ENCODE measurements at regions not wholly inside any gene's neighbourhood (a gene's known extent, or its start where the extent isn't known, plus 50 kb on each side); places are given as distances from the start of the nearest gene placed in this dataset.

DNA sequence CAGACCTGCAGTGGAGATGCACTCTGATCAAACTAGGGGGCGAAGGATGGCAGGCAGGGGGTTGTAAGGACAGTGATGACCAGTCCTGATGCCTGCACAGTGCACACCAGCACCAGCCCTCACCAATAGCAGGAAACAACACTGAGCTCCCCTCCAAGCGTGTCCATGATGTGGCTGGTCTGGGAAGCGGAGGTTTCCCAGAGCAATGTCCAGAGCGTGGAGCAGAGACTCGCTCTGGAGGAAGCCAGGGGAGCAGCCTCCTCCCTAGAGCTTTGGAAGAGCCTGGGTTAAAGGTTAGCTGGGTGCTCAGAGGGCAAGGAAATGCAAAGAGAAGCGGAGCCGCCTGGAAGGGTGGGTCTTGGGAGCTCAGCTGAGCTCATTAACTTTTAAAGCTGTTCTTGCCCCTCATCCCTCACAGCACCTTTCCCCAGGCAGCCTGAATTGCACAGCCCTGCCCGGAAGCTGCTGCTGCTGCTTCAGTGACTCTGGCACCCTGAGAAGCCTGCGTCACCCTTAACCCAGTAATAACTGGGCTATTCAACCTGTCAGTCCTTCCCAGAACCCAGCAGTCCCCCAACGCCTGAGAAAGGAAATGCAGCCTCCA, 162.2 kb upstream of the RAB4A start (continued):
- TF ChIP-seq, protein P1, sequence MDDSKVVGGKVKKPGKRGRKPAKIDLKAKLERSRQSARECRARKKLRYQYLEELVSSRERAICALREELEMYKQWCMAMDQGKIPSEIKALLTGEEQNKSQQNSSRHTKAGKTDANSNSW (CRISPR knock-in tag; IDR thresholded peaks at IDR 0.05; ENCODE audit: borderline replicate concordance) = no peak
- peak; percentile 78; the same call in 1 of the 2 replicates for TF ChIP-seq ZNF292 (CRISPR knock-in tag; IDR thresholded peaks at IDR 0.05; ENCODE audit: borderline replicate concordance, low read depth)
- TF ChIP-seq RXRB (CRISPR knock-in tag; IDR thresholded peaks at IDR 0.05; ENCODE audit: borderline replicate concordance) = peak; percentile 69
- TF ChIP-seq MEIS2 (CRISPR knock-in tag; IDR thresholded peaks at IDR 0.05) = 0 out of 2 replicates have a peak, but pooled peaks have one; percentile 12
- TF ChIP-seq, protein P2, sequence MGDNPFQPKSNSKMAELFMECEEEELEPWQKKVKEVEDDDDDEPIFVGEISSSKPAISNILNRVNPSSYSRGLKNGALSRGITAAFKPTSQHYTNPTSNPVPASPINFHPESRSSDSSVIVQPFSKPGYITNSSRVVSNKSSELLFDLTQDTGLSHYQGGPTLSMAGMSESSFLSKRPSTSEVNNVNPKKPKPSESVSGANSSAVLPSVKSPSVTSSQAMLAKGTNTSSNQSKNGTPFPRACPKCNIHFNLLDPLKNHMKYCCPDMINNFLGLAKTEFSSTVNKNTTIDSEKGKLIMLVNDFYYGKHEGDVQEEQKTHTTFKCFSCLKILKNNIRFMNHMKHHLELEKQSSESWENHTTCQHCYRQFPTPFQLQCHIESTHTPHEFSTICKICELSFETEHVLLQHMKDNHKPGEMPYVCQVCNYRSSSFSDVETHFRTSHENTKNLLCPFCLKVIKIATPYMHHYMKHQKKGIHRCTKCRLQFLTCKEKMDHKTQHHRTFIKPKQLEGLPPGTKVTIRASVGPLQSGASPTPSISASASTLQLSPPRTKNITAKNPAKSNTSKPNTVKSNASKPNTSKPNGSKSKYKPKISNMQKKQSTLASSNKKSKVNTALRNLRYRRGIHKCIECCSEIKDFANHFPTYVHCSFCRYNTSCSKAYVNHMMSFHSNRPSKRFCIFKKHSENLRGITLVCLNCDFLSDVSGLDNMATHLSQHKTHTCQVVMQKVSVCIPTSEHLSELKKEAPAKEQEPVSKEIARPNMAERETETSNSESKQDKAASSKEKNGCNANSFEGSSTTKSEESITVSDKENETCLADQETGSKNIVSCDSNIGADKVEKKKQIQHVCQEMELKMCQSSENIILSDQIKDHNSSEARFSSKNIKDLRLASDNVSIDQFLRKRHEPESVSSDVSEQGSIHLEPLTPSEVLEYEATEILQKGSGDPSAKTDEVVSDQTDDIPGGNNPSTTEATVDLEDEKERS (CRISPR knock-in tag; IDR thresholded peaks at IDR 0.05) = peak; percentile 78; the same call in 1 of the 2 replicates
- no peak for TF ChIP-seq ZNF225 (CRISPR knock-in tag; IDR thresholded peaks at IDR 0.05)
- TF ChIP-seq RFXAP (CRISPR knock-in tag; IDR thresholded peaks at IDR 0.05; ENCODE audit: borderline replicate concordance) = 0 out of 2 replicates have a peak, but pooled peaks have one; percentile 33
- no peak for TF ChIP-seq ZNF678 (CRISPR knock-in tag; IDR thresholded peaks at IDR 0.05)
- TF ChIP-seq ERF (CRISPR knock-in tag; IDR thresholded peaks at IDR 0.05) = no peak
- TF ChIP-seq SOX6 (IDR thresholded peaks at IDR 0.05) = no peak
- TF ChIP-seq SOX6 (CRISPR knock-in tag; IDR thresholded peaks at IDR 0.05) = 0 out of 2 replicates have a peak, but pooled peaks have one; percentile 23
- TF ChIP-seq, protein P3, sequence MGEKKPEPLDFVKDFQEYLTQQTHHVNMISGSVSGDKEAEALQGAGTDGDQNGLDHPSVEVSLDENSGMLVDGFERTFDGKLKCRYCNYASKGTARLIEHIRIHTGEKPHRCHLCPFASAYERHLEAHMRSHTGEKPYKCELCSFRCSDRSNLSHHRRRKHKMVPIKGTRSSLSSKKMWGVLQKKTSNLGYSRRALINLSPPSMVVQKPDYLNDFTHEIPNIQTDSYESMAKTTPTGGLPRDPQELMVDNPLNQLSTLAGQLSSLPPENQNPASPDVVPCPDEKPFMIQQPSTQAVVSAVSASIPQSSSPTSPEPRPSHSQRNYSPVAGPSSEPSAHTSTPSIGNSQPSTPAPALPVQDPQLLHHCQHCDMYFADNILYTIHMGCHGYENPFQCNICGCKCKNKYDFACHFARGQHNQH (CRISPR knock-in tag; IDR thresholded peaks at IDR 0.05) = 0 out of 2 replicates have a peak, but pooled peaks have one; percentile 46
- TF ChIP-seq, protein P4, sequence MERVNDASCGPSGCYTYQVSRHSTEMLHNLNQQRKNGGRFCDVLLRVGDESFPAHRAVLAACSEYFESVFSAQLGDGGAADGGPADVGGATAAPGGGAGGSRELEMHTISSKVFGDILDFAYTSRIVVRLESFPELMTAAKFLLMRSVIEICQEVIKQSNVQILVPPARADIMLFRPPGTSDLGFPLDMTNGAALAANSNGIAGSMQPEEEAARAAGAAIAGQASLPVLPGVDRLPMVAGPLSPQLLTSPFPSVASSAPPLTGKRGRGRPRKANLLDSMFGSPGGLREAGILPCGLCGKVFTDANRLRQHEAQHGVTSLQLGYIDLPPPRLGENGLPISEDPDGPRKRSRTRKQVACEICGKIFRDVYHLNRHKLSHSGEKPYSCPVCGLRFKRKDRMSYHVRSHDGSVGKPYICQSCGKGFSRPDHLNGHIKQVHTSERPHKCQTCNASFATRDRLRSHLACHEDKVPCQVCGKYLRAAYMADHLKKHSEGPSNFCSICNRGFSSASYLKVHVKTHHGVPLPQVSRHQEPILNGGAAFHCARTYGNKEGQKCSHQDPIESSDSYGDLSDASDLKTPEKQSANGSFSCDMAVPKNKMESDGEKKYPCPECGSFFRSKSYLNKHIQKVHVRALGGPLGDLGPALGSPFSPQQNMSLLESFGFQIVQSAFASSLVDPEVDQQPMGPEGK (CRISPR knock-in tag; IDR thresholded peaks at IDR 0.05) = peak; percentile 19; the same call in 1 of the 2 replicates
- no peak for TF ChIP-seq BHLHE40 (IDR thresholded peaks at IDR 0.05; ENCODE audit: low read length)
- TF ChIP-seq, protein P5, sequence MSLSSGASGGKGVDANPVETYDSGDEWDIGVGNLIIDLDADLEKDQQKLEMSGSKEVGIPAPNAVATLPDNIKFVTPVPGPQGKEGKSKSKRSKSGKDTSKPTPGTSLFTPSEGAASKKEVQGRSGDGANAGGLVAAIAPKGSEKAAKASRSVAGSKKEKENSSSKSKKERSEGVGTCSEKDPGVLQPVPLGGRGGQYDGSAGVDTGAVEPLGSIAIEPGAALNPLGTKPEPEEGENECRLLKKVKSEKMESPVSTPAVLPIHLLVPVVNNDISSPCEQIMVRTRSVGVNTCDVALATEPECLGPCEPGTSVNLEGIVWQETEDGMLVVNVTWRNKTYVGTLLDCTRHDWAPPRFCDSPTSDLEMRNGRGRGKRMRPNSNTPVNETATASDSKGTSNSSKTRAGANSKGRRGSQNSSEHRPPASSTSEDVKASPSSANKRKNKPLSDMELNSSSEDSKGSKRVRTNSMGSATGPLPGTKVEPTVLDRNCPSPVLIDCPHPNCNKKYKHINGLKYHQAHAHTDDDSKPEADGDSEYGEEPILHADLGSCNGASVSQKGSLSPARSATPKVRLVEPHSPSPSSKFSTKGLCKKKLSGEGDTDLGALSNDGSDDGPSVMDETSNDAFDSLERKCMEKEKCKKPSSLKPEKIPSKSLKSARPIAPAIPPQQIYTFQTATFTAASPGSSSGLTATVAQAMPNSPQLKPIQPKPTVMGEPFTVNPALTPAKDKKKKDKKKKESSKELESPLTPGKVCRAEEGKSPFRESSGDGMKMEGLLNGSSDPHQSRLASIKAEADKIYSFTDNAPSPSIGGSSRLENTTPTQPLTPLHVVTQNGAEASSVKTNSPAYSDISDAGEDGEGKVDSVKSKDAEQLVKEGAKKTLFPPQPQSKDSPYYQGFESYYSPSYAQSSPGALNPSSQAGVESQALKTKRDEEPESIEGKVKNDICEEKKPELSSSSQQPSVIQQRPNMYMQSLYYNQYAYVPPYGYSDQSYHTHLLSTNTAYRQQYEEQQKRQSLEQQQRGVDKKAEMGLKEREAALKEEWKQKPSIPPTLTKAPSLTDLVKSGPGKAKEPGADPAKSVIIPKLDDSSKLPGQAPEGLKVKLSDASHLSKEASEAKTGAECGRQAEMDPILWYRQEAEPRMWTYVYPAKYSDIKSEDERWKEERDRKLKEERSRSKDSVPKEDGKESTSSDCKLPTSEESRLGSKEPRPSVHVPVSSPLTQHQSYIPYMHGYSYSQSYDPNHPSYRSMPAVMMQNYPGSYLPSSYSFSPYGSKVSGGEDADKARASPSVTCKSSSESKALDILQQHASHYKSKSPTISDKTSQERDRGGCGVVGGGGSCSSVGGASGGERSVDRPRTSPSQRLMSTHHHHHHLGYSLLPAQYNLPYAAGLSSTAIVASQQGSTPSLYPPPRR (CRISPR knock-in tag; IDR thresholded peaks at IDR 0.05; ENCODE audit: borderline replicate concordance) = 0 out of 2 replicates have a peak, but pooled peaks have one; percentile 19
- TF ChIP-seq ZFP1 (CRISPR knock-in tag; IDR thresholded peaks at IDR 0.05) = no peak
- peak; percentile 25; the same call in 1 of the 2 replicates for TF ChIP-seq ZNF768 (CRISPR knock-in tag; IDR thresholded peaks at IDR 0.05)
- 0 out of 2 replicates have a peak, but pooled peaks have one; percentile 36 for TF ChIP-seq ZNF136 (CRISPR knock-in tag; IDR thresholded peaks at IDR 0.05; ENCODE audit: low read depth)
- 0 out of 2 replicates have a peak, but pooled peaks have one; percentile 15 for TF ChIP-seq RAD21 (CRISPR knock-in tag; IDR thresholded peaks at IDR 0.05)

Data from HepG2 (cell line).